Kidney capillary endothelial cell (primary cell): ENCODE measurements at regions not wholly inside any gene's neighbourhood (a gene's known extent, or its start where the extent isn't known, plus 50 kb on each side); places are given as distances from the start of the nearest gene placed in this dataset.

Experiments
- DNase-seq: peaks from one replicate; pipeline ENCODE4 v3.0.0-alpha.2; 2018; ENCODE audit warnings: low spot score

- DNase-seq = no peak
These were observed 197.9 kb downstream of the OTOR start for GRCh38 chr20:16946097-16946496.

GRCh38 chr20:16947479-16947878 is 199.3 kb downstream of the OTOR start:
- no peak for DNase-seq

GRCh38 chr20:16951876-16952275 is 203.7 kb downstream of the OTOR start:
- no peak for DNase-seq

- DNase-seq = no peak
These were observed 204.8 kb downstream of the OTOR start for GRCh38 chr20:16952965-16953364.

- DNase-seq = no peak
These were observed 205.7 kb downstream of the OTOR start for GRCh38 chr20:16953858-16954257.

- no peak for DNase-seq
These were observed 207.3 kb downstream of the OTOR start for GRCh38 chr20:16955462-16955861.

GRCh38 chr20:16955971-16956370 is 207.8 kb downstream of the OTOR start:
- no peak for DNase-seq

GRCh38 chr20:16965401-16965800 is 217.2 kb downstream of the OTOR start:
- no peak for DNase-seq

- DNase-seq = no peak
These were observed 218.2 kb downstream of the OTOR start for GRCh38 chr20:16966276-16966880.

GRCh38 chr20:16968099-16968498 is 219.9 kb downstream of the OTOR start:
- DNase-seq = peak; percentile 40

GRCh38 chr20:16970776-16971175 is 222.6 kb downstream of the OTOR start:
- DNase-seq = no peak

GRCh38 chr20:16974080-16974854 is 226.1 kb downstream of the OTOR start:
- DNase-seq = no peak

GRCh38 chr20:16974855-16975162 is 226.7 kb downstream of the OTOR start:
- DNase-seq = no peak

GRCh38 chr20:16975682-16976081 is 227.5 kb downstream of the OTOR start:
- DNase-seq = no peak

- no peak for DNase-seq
These were observed 230.3 kb downstream of the OTOR start for GRCh38 chr20:16978497-16978896.

- DNase-seq = no peak
These were observed 234.1 kb downstream of the OTOR start for GRCh38 chr20:16982091-16982726.

GRCh38 chr20:16984481-16984880 is 236.3 kb downstream of the OTOR start:
- no peak for DNase-seq

- DNase-seq = no peak
These were observed 223.5 kb upstream of the PCSK2 start for GRCh38 chr20:17003170-17003870.

GRCh38 chr20:17010181-17010580 is 216.7 kb upstream of the PCSK2 start:
- DNase-seq = no peak

GRCh38 chr20:17012546-17013226 is 214.2 kb upstream of the PCSK2 start:
- DNase-seq = no peak

- DNase-seq = no peak
These were observed 212.6 kb upstream of the PCSK2 start for GRCh38 chr20:17014217-17014616.

GRCh38 chr20:17014756-17015366 is 212.0 kb upstream of the PCSK2 start:
- no peak for DNase-seq
